ENCODE measurements at regions not wholly inside any gene's neighbourhood (a gene's known extent, or its start where the extent isn't known, plus 50 kb on each side); places are given as distances from the start of the nearest gene placed in this dataset.

GRCh38 chr4:32133734-32134133 lies 1413.6 kb downstream of the PCDH7 start:
- Histone ChIP-seq H3K36me3 (no peaks in the 10 kb centered on the region), H3K27me3 (no peaks in the 10 kb centered on the region), H3K79me2 (ENCODE audit: low read depth) (no peaks in the 10 kb centered on the region), H3F3A (ENCODE audit: low read depth) (no peaks in the 10 kb centered on the region), H3K27ac (no peak overlapping the region), H4K20me1 (ENCODE audit: low read depth) (no peaks in the 10 kb centered on the region), H3K4me3 (no peak overlapping the region), H3K4me1 (peaks cover 18% of the 10 kb centered on the region), H2AFZ (replicated peaks) (no peak overlapping the region), H3K4me2 (no peak overlapping the region), H3K9ac (no peak overlapping the region), H3K9me3 (ENCODE audit: low read depth) (no peaks in the 10 kb centered on the region)
- TF ChIP-seq EZH2phosphoT487 (IDR thresholded peaks at IDR 0.05) (no peak), EZH2 (IDR thresholded peaks at IDR 0.05) (no peak), CTCF (IDR thresholded peaks at IDR 0.05) (no peak)
- Mint-ChIP-seq H3K27ac (peak overlapping the region; percentile 48), H3K4me1 (peaks cover 12% of the 10 kb centered on the region), H3K4me3 (no peak overlapping the region), H3K27me3 (ENCODE audit: insufficient read depth, low read depth) (peaks cover 2% of the 10 kb centered on the region), H3K9me3 (peaks cover 3% of the 10 kb centered on the region), H3K36me3 (no peaks in the 10 kb centered on the region)
- DNase-seq (ENCODE audit: low spot score), result peak; percentile 70

DNA sequence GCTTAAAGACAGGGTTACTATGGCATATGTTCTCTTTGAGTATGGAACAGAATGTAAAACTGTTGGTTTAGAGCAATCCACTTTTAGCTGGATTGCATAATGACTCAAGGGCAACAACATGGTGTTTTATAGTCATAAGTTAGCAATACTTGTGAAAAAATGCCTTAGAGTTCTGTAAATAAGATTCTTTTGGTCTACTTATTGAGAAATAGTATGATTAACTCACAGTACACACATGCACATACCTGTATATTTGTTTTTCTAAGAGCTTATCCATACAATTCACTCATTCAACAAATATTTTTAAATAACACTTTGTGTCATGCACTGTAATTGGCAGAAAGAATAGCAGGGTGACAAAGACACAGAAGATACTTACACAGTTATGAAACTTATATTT lies 1415.5 kb downstream of the PCDH7 start:
- Histone ChIP-seq H2AFZ (replicated peaks) (no peak overlapping the region), H3K9me3 (ENCODE audit: low read depth) (no peaks in the 10 kb centered on the region), H3K4me3 (no peak overlapping the region), H3K27ac (no peak overlapping the region), H3K4me1 (peaks cover 18% of the 10 kb centered on the region), H3K4me2 (no peak overlapping the region), H3K79me2 (ENCODE audit: low read depth) (no peaks in the 10 kb centered on the region), H3F3A (ENCODE audit: low read depth) (no peaks in the 10 kb centered on the region), H3K36me3 (no peaks in the 10 kb centered on the region), H3K9ac (no peak overlapping the region), H3K27me3 (no peaks in the 10 kb centered on the region), H4K20me1 (ENCODE audit: low read depth) (no peaks in the 10 kb centered on the region)
- H3K27me3 Mint-ChIP-seq (ENCODE audit: insufficient read depth, low read depth), result peaks cover 2% of the 10 kb centered on the region
- no peak overlapping the region for H3K27ac Mint-ChIP-seq
- peaks cover 14% of the 10 kb centered on the region for H3K4me1 Mint-ChIP-seq
- DNase-seq (ENCODE audit: low spot score), result no peak
- peaks cover 3% of the 10 kb centered on the region for H3K9me3 Mint-ChIP-seq
- H3K4me3 Mint-ChIP-seq, result no peak overlapping the region
- H3K36me3 Mint-ChIP-seq, result no peaks in the 10 kb centered on the region
- TF ChIP-seq CTCF (IDR thresholded peaks at IDR 0.05), result no peak
- no peak for TF ChIP-seq EZH2 (IDR thresholded peaks at IDR 0.05)
- TF ChIP-seq EZH2phosphoT487 (IDR thresholded peaks at IDR 0.05), result no peak

- Histone ChIP-seq H3K79me2 (ENCODE audit: low read depth) (no peaks in the 10 kb centered on the region), H3K27me3 (no peaks in the 10 kb centered on the region), H3K4me1 (peaks cover 20% of the 10 kb centered on the region), H3K9ac (no peak overlapping the region), H3K9me3 (ENCODE audit: low read depth) (no peaks in the 10 kb centered on the region), H3K4me3 (no peak overlapping the region), H3K36me3 (no peaks in the 10 kb centered on the region), H3K4me2 (no peak overlapping the region), H4K20me1 (ENCODE audit: low read depth) (no peaks in the 10 kb centered on the region), H3K27ac (no peak overlapping the region), H3F3A (ENCODE audit: low read depth) (no peaks in the 10 kb centered on the region), H2AFZ (replicated peaks) (no peak overlapping the region)
- no peaks in the 10 kb centered on the region for H3K36me3 Mint-ChIP-seq
- no peak overlapping the region for H3K27ac Mint-ChIP-seq
- no peak for DNase-seq (ENCODE audit: low spot score)
- peaks cover 20% of the 10 kb centered on the region for H3K4me1 Mint-ChIP-seq
- TF ChIP-seq CTCF (IDR thresholded peaks at IDR 0.05) (no peak), EZH2phosphoT487 (IDR thresholded peaks at IDR 0.05) (no peak), EZH2 (IDR thresholded peaks at IDR 0.05) (no peak)
- peaks cover 2% of the 10 kb centered on the region for H3K27me3 Mint-ChIP-seq (ENCODE audit: insufficient read depth, low read depth)
- no peak overlapping the region for H3K4me3 Mint-ChIP-seq
- H3K9me3 Mint-ChIP-seq, result peaks cover 3% of the 10 kb centered on the region
Observed at GRCh38 chr4:32136081-32136787, 1416.1 kb downstream of the PCDH7 start.

Data from neural progenitor cell (in vitro differentiated cells).